Fibroblast of lung (primary cell): ENCODE measurements at regions not wholly inside any gene's neighbourhood (a gene's known extent, or its start where the extent isn't known, plus 50 kb on each side); places are given as distances from the start of the nearest gene placed in this dataset.

Experiments used
- DNase-seq, 2 donors: peaks; one replicate each; pipeline versions ENCODE4 v3.0.0 to v3.0.0-alpha.2; 2010; ENCODE audit warnings: low read depth in 2 of 2
- H2AFZ ChIP-seq: 2 replicates; pipeline ENCODE4 v1.5.1; 2012; ENCODE audit warnings: low read length, control low read depth, inconsistent platforms
- H3K27ac ChIP-seq: 2 replicates; pipeline ENCODE4 v1.5.1; 2011; ENCODE audit warnings: low read length, control low read depth; ENCODE audit not compliant: insufficient read depth
- H3K27me3 ChIP-seq: 2 replicates; pipeline ENCODE4 v1.5.1; 2011; ENCODE audit warnings: mild to moderate bottlenecking, low read length; ENCODE audit not compliant: control insufficient read depth, insufficient read depth
- H3K36me3 ChIP-seq: 2 replicates; pipeline ENCODE4 v1.5.1; 2011; ENCODE audit warnings: low read length; ENCODE audit not compliant: control insufficient read depth, insufficient read depth
- H3K4me1 ChIP-seq: 2 replicates; pipeline ENCODE4 v1.5.1; 2011; ENCODE audit warnings: low read length; ENCODE audit not compliant: control insufficient read depth, insufficient read depth; ENCODE audit errors: extremely low read depth
- H3K4me2 ChIP-seq: 2 replicates; pipeline ENCODE4 v1.5.1; 2011; ENCODE audit warnings: low read length, control low read depth; ENCODE audit not compliant: insufficient read depth; ENCODE audit errors: extremely low read depth
- H3K4me3 ChIP-seq, 4 experiments: fragments of 200-600 bp in 1 of 4; sonication (generic) in 1 of 4; replicated peaks in 1 of 4; 2 replicates each; pipeline ENCODE4 v1.5.1; 2011 to 2016; ENCODE audit warnings: low read length in 4 of 4, low read depth in 3 of 4, mild to moderate bottlenecking in 3 of 4, control low read depth in 2 of 4, inconsistent platforms in 1 of 4, mixed read lengths in 1 of 4; ENCODE audit not compliant: insufficient read depth in 1 of 4; ENCODE audit errors: control extremely low read depth in 1 of 4
- H3K79me2 ChIP-seq: 2 replicates; pipeline ENCODE4 v1.5.1; 2012; ENCODE audit warnings: mild to moderate bottlenecking, low read length, inconsistent platforms; ENCODE audit not compliant: control insufficient read depth, insufficient read depth
- H3K9ac ChIP-seq: 2 replicates; pipeline ENCODE4 v1.5.1; 2011; ENCODE audit warnings: mild to moderate bottlenecking, low read length, control low read depth; ENCODE audit not compliant: insufficient read depth
- H3K9me3 ChIP-seq: 2 replicates; pipeline ENCODE4 v1.5.1; 2012; ENCODE audit warnings: low read depth, low read length; ENCODE audit not compliant: control insufficient read depth, insufficient read depth
- H4K20me1 ChIP-seq: 2 replicates; pipeline ENCODE4 v1.5.1; 2011; ENCODE audit warnings: low read length; ENCODE audit not compliant: control insufficient read depth, insufficient read depth; ENCODE audit errors: extremely low read depth
- EZH2 ChIP-seq: IDR thresholded peaks from 2 replicates; pipeline ENCODE4 v1.5.1; 2012; ENCODE audit warnings: low read length, control low read depth, mild to moderate bottlenecking; ENCODE audit errors: missing control alignments
- TF ChIP-seq, protein P1 (sequence below), 2 donors: IDR thresholded peaks in 1 of 2; conservative IDR thresholded peaks in 1 of 2; 1 replicate in 1 of 2; 2 replicates in 1 of 2; pipeline ENCODE4 v1.5.1; 2011 to 2012; ENCODE audit warnings: low read length in 2 of 2, control low read depth in 1 of 2, inconsistent platforms in 1 of 2, low read depth in 1 of 2, mild to moderate bottlenecking in 1 of 2

DNA sequence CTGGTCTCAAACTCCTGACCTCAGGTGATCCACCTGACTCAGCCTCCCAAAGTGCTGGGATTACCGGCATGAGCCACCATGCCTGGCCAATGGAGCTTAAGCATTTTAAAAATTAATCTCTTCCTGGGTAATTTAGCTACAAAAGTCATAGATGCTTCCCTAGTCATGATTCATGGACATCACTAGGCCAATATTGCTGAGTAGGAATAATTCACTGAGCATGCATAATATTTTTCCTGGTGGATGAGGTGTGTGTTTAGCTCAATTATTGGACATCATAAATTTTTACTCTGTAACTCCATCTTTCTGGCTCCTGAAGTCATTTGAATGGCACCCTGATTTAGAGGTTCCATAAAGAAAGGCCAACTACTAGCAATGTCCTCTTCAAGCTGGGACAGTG, 512.9 kb upstream of the AGTR1 start:
- no peak for DNase-seq
- Histone ChIP-seq H4K20me1 (no peaks in the 10 kb centered on the region), H2AFZ (no peak overlapping the region), H3K27ac (no peak overlapping the region), H3K27me3 (no peaks in the 10 kb centered on the region), H3K36me3 (no peaks in the 10 kb centered on the region), H3K9me3 (no peaks in the 10 kb centered on the region), H3K4me2 (no peak overlapping the region), H3K4me3 (no peak overlapping the region), H3K9ac (no peak overlapping the region), H3K79me2 (no peaks in the 10 kb centered on the region), H3K4me1 (no peaks in the 10 kb centered on the region)
- TF ChIP-seq, protein P1, sequence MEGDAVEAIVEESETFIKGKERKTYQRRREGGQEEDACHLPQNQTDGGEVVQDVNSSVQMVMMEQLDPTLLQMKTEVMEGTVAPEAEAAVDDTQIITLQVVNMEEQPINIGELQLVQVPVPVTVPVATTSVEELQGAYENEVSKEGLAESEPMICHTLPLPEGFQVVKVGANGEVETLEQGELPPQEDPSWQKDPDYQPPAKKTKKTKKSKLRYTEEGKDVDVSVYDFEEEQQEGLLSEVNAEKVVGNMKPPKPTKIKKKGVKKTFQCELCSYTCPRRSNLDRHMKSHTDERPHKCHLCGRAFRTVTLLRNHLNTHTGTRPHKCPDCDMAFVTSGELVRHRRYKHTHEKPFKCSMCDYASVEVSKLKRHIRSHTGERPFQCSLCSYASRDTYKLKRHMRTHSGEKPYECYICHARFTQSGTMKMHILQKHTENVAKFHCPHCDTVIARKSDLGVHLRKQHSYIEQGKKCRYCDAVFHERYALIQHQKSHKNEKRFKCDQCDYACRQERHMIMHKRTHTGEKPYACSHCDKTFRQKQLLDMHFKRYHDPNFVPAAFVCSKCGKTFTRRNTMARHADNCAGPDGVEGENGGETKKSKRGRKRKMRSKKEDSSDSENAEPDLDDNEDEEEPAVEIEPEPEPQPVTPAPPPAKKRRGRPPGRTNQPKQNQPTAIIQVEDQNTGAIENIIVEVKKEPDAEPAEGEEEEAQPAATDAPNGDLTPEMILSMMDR (conservative IDR thresholded peaks at IDR 0.05 in 1 of 2, IDR thresholded peaks at IDR 0.05 in 1 of 2; ENCODE audit: low read depth in 1 of 2, low read length in 2 of 2): no peak
- TF ChIP-seq EZH2: no peak

DNA sequence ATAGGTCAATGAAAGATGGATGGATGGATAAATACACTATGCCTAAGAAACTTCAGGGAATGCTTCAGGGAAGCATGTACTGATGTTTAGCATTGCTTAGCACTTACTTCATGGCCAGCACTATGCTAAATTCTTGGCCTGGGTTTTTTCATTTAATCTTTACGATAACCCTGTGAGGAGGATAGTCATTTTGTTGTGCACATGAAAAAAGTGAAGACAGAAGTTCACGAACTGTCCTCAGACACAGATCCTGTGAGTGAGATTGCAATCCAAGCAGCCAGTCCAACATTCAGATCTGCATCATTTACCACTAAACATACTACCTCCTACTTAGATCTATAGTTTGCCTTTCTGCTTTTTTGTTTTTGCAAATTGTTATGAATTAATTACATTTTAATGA, 510.8 kb upstream of the AGTR1 start:
- Histone ChIP-seq H3K4me3 (no peak overlapping the region), H2AFZ (no peak overlapping the region), H3K4me2 (no peak overlapping the region), H3K9ac (no peak overlapping the region), H4K20me1 (no peaks in the 10 kb centered on the region), H3K27ac (no peak overlapping the region), H3K36me3 (no peaks in the 10 kb centered on the region), H3K9me3 (no peaks in the 10 kb centered on the region), H3K4me1 (no peaks in the 10 kb centered on the region), H3K27me3 (no peaks in the 10 kb centered on the region), H3K79me2 (no peaks in the 10 kb centered on the region)
- TF ChIP-seq, protein P1 (conservative IDR thresholded peaks at IDR 0.05 in 1 of 2, IDR thresholded peaks at IDR 0.05 in 1 of 2; ENCODE audit: low read depth in 1 of 2, low read length in 2 of 2): no peak
- TF ChIP-seq EZH2: no peak
- no peak for DNase-seq

DNA sequence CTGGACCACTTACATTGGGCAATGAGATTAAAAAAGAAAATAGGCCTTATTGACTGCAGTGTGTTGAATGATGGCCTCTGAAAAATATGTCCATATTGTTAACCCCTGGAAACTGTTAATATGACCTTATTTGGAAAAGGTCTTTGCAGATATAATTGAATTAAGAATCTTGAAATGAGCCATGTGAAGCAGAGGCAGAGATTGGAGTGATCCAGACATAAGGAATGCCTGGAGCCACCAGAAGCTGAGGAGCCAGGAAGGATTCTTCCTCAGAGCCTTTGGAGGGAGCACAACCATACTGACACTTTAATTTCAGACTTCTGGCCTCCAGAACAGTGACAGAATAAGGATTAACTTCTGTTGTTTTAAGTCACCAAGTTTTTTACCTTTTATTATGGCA, 510.4 kb upstream of the AGTR1 start:
- Histone ChIP-seq H3K79me2 (no peaks in the 10 kb centered on the region), H3K4me3 (no peak overlapping the region), H4K20me1 (no peaks in the 10 kb centered on the region), H3K36me3 (no peaks in the 10 kb centered on the region), H3K9ac (no peak overlapping the region), H3K27me3 (no peaks in the 10 kb centered on the region), H3K9me3 (no peaks in the 10 kb centered on the region), H3K4me1 (no peaks in the 10 kb centered on the region), H3K4me2 (no peak overlapping the region), H3K27ac (no peak overlapping the region), H2AFZ (no peak overlapping the region)
- TF ChIP-seq EZH2: no peak
- TF ChIP-seq, protein P1 (conservative IDR thresholded peaks at IDR 0.05 in 1 of 2, IDR thresholded peaks at IDR 0.05 in 1 of 2; ENCODE audit: low read depth in 1 of 2, low read length in 2 of 2): no peak
- DNase-seq: no peak
